HG03135 (cell line): ENCODE measurements at regions not wholly inside any gene's neighbourhood (a gene's known extent, or its start where the extent isn't known, plus 50 kb on each side); places are given as distances from the start of the nearest gene placed in this dataset.
"Not testable (repeated sequence)": the region's sequence is repeated elsewhere in the genome, so short reads cannot be mapped to it uniquely, and the experiment has no call there.

Experiments
- ATAC-seq: cut with Tn5 transposase; IDR thresholded peaks from one replicate; pipeline ENCODE4 v1.9.1; 2021; ENCODE audit warnings: mild to moderate bottlenecking, moderate library complexity; ENCODE audit not compliant: unreplicated experiment

DNA sequence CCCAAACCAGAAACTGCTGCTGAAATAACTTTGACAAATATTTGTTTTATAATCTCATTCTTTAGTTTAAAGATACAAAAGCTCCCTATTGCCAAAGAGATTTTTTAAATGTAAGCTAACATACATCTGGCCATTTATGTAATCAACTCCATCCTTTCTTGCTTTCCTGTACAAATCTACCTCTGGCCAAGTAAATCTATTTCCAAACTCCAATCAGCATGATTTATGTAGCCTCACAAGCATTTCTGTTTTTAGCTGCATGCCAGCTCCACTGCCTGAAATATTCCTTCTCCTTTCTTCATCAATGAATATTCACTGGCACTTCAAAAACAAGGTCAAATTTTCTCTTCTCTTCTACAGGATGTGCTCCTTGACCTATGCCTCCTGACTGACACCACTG is 80.0 kb downstream of the SHOX2 start:
- no peak for ATAC-seq

DNA sequence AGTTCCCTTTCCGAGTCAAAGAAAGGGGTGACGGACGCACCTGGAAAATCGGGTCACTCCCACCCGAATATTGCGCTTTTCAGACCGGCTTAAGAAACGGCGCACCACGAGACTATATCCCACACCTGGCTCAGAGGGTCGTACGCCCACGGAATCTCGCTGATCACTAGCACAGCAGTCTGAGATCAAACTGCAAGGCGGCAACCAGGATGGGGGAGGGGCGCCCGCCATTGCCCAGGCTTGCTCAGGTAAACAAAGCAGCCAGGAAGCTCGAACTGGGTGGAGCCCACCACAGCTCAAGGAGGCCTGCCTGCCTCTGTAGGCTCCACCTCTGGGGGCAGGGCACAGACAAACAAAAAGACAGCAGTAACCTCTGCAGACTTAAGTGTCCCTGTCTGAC is 86.3 kb downstream of the SHOX2 start:
- ATAC-seq = not testable (repeated sequence)

DNA sequence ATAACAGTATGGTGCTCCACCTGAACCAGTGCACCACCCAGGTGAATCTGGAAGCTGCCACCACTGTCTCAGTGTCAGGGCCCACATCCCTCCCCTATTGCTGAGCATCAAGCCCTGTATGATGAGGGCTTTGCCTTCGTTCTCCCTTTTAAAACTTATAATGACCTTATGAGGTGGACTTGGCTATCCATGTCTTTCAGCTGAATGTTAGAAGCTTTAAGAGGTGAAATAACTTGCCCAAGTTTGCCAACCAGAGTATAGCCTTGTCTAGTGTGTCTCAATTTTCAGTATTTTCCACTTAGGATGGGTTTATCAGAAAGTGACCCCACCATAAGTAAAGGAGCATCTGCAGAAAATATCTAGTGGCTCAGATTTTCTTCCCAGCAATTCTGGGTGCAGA is 87.8 kb downstream of the SHOX2 start:
- ATAC-seq = no peak

DNA sequence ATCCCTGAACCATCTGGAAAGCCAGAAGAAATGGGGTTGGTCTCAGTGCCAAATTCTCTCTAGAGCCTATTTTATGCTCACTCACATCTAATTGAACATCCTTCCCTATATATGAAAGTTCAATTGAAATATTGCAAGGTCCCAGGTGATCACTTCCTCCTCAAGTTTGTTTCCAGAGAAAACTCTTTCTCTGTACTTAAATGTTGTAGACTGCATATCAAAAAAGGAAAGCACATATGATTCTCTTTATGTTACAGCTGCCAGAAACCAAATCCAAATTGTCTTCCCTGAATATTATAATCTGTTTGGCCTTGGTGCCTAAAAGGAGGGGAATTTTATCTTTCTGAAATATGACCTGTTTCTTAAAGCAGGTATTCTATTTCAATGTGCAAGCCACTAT is 93.3 kb downstream of the SHOX2 start:
- no peak for ATAC-seq

DNA sequence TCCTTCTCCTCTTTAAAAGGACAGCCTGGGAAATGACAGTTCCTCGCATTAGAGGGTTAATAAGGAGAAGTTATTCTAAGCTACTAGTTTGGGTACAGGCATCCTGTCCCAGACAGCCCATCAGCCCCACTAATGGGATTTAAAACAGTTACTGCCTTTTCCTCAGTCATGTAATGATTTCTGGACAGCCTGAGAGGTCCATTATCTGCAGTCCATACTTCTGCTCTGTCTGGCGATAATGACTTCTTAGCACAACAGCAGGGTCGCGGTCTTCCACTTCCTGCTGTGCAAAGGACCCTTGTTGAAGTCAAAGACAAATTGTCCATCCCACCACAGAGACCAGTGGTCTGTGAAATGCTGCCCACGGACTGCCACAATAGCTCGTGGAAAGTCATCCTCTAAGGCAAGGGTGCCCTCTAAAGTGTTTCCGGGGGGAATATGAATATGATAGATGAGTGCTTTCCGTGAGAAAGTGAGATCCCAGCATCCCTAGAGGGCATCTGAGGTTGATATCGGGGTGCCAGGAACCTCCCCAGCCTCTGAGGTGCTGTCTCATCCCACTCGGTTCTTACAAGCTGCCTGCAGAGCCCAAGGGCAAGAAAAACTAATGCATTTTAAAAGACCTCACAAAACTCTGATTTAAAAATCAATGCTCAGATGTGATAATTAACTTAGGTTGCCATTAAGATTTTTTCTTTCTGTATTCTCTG is 100.7 kb downstream of the SHOX2 start:
- no peak for ATAC-seq

- ATAC-seq = no peak
Observed at GRCh38 chr3:157999246-157999645, 107.0 kb downstream of the SHOX2 start.

DNA sequence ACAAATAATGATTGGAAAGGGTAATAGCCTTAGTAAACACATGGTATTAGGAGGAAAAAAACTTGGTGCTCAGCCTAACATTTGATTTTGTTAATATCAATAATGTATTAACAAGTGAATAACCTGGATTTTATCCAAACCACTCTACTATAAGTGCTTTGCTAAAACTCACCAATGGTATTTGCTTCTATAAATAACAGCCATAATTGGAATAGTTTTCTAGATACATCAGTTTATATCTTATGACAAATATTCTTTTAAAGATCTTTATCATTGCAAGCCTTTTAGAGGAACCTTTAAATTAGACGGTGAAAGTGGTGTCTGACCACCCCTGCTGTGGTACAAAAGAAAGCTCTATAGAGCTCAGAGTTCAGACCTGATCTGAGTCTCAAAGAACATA is 123.9 kb downstream of the SHOX2 start:
- ATAC-seq = no peak

DNA sequence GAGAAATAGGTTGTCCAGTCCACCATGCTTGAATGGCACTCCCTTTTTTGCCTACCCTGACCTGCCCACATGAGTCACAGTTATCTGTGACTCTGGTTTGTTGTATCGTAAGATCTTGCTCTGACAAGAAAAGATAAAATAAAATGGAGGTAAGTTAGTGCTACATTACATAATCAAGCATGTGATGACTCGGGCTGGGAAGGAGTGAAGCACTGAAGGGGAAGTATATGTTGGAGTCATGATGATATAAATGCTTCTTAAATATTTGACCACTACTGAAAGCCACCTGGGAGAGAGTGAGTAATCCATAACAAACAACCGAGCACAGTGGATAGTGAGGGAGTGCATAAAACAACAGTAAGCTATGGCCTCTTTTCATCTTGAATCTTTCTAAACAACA is 124.4 kb downstream of the SHOX2 start:
- no peak for ATAC-seq

DNA sequence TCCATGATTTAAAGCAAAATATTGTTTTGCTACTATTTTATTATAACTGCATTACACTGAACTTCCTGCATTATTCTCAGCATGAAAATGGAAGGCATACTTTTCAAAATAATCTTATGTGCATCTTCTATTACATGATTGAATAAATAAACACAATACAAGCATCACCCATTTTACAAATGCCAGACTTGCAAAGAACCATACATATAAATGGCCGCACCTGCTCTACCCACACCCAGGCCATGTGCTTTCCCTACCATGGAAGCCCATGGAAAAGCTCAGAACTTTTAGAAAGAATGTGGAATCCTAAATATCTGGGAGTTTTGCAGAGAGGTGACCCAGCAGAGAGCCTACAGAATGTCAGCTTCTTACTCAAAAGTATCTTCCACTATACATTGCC is 127.2 kb downstream of the SHOX2 start:
- no peak for ATAC-seq

GRCh38 chr3:157961665-157962064 is 144.6 kb downstream of the SHOX2 start:
- ATAC-seq = no peak

DNA sequence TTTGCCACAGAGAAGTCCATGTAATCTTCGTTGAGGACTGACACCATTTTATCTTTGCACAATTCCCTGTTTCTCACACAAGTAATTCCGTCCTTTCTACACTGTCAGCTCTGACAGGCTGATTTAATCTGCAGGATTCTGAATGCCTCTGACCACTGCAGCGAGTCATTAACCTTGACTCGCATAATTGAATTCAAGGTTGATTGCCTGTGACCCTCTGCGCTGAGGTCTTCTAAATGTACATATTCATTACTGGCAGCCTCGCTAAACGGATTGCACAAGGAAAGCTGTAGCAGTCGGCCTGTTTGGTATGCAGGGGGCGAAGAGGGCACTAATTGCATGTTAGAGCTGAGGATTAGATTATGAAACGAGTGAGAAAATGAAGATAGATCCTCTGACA is 147.8 kb downstream of the SHOX2 start:
- no peak for ATAC-seq

DNA sequence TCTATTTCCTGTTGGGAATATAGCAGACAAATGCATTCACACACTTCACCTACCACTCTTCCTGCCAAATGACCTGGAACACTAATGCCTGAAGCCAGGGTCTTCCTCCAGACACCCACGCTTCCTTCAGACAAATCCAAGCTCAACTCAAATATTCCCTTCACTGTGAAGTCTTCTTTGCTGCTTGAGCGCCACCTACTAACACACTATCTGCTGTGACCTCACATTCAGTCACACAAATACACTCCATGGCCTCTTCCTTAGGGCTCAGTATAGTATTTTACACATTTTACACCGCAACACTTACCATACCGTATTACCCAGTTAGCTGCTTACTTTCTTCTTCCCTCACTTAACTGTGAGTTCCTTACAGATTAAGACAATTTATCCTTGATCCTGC is 149.4 kb downstream of the SHOX2 start:
- ATAC-seq = no peak

DNA sequence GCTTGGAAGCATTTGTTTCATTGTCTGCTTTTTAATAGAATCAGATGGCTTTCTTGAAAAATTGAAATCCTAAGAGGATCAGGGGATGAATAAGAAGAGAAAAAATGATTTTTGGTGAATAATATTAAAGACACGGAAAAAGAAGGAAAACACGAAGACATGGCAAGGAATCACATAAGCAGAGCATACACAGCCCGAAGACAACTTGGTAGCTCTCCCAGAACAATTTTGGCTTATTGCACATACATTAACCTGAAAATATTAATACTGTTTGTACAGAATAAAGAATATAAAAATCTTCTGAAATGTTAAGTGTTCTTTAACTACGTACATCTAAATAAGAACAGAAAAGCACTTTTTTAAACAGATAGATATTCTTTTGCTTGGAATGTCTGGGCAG is 150.0 kb downstream of the SHOX2 start:
- no peak for ATAC-seq

DNA sequence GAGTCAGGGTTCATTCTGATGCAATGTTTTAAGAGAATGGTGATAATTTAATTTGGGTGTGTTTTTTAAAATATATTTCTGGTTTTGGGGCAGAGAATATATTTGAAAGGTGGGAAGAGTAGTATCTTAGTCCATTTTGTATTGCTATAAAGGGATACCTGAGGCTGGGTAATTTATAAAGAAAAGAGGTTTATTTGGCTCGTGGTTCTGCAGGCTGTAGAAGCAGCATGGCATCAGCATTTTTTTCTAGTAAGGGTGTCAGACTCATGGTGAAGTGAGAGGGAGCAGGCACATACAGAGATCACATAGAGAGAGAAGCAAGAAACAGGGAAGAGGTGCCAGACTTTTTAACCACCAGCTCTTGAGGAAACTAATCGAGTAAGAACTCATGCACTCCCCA is 152.7 kb downstream of the SHOX2 start:
- ATAC-seq = no peak

- ATAC-seq = no peak
Observed at GRCh38 chr3:157948605-157949383, 157.4 kb downstream of the SHOX2 start.

DNA sequence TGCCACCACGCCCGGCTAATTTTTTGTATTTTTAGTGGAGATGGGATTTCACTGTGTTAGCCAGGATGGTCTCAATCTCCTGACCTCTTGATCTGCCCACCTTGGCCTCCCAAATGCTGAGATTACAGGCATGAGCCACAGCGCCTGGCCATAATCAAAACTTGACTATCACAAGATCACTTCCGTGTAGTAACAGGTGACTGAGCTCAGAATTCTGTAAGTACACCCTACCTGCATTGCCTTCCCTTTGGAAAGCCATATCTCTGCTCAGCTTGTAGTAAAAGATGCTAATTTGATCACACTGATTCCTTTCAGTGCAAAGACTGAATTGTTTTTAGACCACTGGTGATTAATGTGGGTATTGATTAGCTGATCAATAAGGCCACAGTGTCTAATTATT is 167.1 kb downstream of the SHOX2 start:
- ATAC-seq = no peak

DNA sequence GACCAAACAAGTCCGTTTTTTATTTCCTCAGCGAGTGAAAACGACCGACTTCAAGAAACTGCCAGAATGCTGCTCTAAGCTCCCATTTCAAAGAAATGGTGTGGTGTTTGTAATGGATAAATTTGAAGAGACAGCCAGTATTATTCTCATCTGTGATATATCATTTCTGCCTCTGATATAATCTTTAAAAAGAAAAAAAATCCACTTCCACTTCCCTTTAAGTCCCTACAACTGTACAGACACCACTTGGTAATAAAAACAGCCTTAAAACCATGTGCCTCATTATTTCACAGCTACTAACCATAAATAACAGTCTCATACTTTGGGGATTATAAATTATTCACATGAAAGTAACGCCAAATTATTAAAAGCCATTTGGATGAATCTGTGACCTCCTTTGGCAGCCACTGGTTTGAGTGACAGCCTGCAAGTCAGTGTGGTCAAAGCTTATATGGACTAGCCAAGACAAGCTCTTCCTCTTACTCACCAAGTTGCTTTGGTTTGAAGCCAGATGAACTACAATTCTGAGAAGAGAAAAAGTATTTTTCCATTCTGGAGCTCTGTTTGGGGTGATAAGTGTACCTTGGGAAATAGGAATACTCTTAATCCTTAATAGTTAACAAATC is 168.0 kb downstream of the SHOX2 start:
- no peak for ATAC-seq

GRCh38 chr3:157931517-157931916 is 174.7 kb downstream of the SHOX2 start:
- ATAC-seq = no peak

DNA sequence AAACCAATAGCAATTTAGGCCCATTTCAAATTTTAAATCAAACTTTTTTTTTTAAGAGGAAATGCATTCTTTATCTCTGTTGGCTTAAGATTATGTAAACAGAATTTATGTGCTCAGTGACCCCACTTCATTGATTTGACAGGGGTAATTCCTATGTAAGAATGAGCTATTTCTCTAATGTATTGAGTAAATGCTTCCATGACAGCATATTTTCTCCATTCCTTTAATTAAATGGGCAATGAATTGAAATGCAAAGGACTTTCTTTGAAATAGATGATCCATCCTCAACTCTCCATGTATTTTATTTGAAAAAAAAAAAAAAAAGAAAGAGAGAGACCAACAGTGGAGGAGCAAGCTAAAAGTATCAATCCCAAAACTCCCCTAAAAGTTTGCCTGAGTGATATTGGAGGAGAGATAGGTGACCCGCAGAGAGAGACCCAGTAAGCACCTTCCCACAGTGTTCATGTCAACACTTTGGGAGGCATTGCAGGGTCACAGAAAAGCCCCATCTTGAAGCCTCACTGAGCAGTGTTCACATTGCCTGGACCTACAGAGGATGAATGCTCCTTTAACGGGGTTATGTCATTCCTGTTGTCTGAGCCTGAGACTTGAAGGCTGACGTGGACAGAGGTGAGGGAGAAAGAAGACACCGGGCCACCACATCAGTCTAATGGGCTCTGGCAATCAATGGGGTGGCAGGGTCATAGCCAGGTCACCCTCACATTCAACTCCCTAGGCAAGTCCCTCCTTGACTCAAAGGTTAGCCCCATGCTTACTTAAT is 176.0 kb downstream of the SHOX2 start:
- no peak for ATAC-seq

DNA sequence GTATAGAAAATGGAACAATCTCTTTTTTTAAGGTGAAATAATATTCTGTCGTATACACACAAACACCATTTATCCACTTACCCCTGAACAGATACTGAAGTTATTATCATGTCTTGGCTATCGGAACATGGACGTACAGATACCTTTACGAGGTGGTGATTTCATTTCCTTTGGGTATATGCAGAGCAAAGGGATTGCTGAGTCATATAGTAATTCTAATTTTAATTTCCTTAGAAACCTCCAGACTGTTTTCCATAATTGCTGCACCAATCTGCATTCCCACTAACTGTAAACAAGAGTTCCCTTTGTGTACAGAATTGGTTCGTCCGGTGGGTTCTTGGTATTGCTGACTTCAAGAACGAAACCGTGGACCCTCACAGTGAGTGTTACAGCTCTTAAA is 179.4 kb downstream of the SHOX2 start:
- no peak for ATAC-seq

DNA sequence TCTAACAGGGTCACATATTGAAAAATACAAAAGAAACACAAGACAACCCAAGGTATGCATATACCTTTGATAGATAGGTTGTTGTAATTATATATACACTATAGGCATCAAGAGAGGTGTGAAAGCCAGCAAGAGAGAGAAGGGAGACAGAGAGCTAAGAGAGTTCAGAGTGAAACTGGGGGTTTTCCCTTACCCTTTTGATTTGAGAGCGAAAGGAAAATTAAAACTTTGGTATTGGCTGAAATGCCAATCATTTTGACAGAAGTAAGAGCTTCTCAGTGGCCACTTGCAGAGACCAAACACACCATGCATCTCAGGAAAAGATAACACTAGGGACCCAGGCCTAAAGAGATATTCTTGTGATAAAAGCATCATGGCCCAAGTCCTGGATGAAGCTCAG is 183.6 kb downstream of the SHOX2 start:
- ATAC-seq = no peak
